RWPE1 (cell line): ENCODE measurements at regions not wholly inside any gene's neighbourhood (a gene's known extent, or its start where the extent isn't known, plus 50 kb on each side); places are given as distances from the start of the nearest gene placed in this dataset.
A peak's percentile ranks its signal among the peaks of the same experiment; 100 is the strongest.
"Not testable (repeated sequence)": the region's sequence is repeated elsewhere in the genome, so short reads cannot be mapped to it uniquely, and the experiment has no call there.

Source experiments
- CTCF ChIA-PET: fragments of 350-600 bp; sonication (Branson Sonifier 250); formaldehyde crosslinking; extraction: SDS; loops from one replicate; lab custom pipeline; 2021; lab: Yijun Ruan, JAX
- POLR2A ChIA-PET: fragments of 400-600 bp; formaldehyde crosslinking; extraction: SDS; loops from one replicate; lab custom pipeline; 2020; ENCODE audit warnings: antibody characterized with exemption; ENCODE audit not compliant: low non-redundant PET; lab: Yijun Ruan, JAX
- DNase-seq: peaks from one replicate; pipeline ENCODE4 v3.0.0; 2012; ENCODE audit warnings: low spot score
- H3K27ac ChIP-seq: fragments of 450-650 bp; 2 replicates; pipeline ENCODE4 v1.5.1; 2017
- CTCF ChIP-seq: fragments of 450-650 bp; conservative IDR thresholded peaks from 2 replicates; pipeline ENCODE4 v1.5.1; 2017; ENCODE audit warnings: low read depth, mild to moderate bottlenecking

GRCh38 chr10:21125471-21126228, 228.5 kb upstream of the NEBL start:
- CTCF ChIA-PET = interaction anchor here (0.6 kb wide), 1 partner anchor 95 kb away, joined by 6 read pairs; no protein-coding TSS in a partner anchor
- no peak overlapping the region for H3K27ac ChIP-seq
- TF ChIP-seq CTCF = no peak
- DNase-seq = no peak
- POLR2A ChIA-PET = no interaction called here

GRCh38 chr10:21122907-21123306, 225.8 kb upstream of the NEBL start:
- no peak for TF ChIP-seq CTCF
- H3K27ac ChIP-seq = no peak overlapping the region
- CTCF ChIA-PET = interaction anchor here (0.7 kb wide), 1 partner anchor 157 kb away, joined by 3 read pairs; no protein-coding TSS in a partner anchor
- POLR2A ChIA-PET = no interaction called here
- DNase-seq = no peak

GRCh38 chr10:21121822-21122221, 224.7 kb upstream of the NEBL start:
- DNase-seq, H3K27ac ChIP-seq, POLR2A ChIA-PET, CTCF ChIA-PET: not testable (repeated sequence)

- DNase-seq = no peak
- TF ChIP-seq CTCF = no peak
- CTCF ChIA-PET = interaction anchor here (0.6 kb wide), 2 partner anchors 97 to 129 kb away, joined by 3 to 6 read pairs; no protein-coding TSS in a partner anchor
- POLR2A ChIA-PET = no interaction called here
- H3K27ac ChIP-seq = no peak overlapping the region
These were observed 217.6 kb upstream of the NEBL start for GRCh38 chr10:21114683-21115082.

GRCh38 chr10:21110358-21110757, 213.2 kb upstream of the NEBL start:
- DNase-seq = no peak
- H3K27ac ChIP-seq = no peak overlapping the region
- CTCF ChIA-PET = no interaction called here
- POLR2A ChIA-PET = no interaction called here
- no peak for TF ChIP-seq CTCF

GRCh38 chr10:21106931-21107330, 209.8 kb upstream of the NEBL start:
- H3K27ac ChIP-seq, POLR2A ChIA-PET, CTCF ChIA-PET, DNase-seq: not testable (repeated sequence)

GRCh38 chr10:21105331-21105730, 208.2 kb upstream of the NEBL start:
- CTCF ChIA-PET, POLR2A ChIA-PET, DNase-seq, H3K27ac ChIP-seq: not testable (repeated sequence)

- ChIA-PET CTCF (no interaction called here), POLR2A (no interaction called here)
- TF ChIP-seq CTCF = no peak
- peak; percentile 25 for DNase-seq
- no peak overlapping the region for H3K27ac ChIP-seq
These were observed 203.9 kb upstream of the NEBL start for GRCh38 chr10:21100871-21101514.
